OCI-LY1 (cell line): ENCODE measurements at regions not wholly inside any gene's neighbourhood (a gene's known extent, or its start where the extent isn't known, plus 50 kb on each side); places are given as distances from the start of the nearest gene placed in this dataset.

Experiments
- H2AFZ ChIP-seq: fragments of 200-600 bp; sonication (generic), shearing (Covaris generic); 2 replicates; pipeline ENCODE4 v1.6.0; 2014; ENCODE audit warnings: antibody characterized with exemption, mild to moderate bottlenecking, low read length
- H3F3A ChIP-seq: fragments of 200-600 bp; sonication (generic), shearing (Covaris generic); 2 replicates; pipeline ENCODE4 v1.6.0; 2014; ENCODE audit warnings: mild to moderate bottlenecking, antibody characterized with exemption, low read length, moderate library complexity; ENCODE audit not compliant: insufficient read depth
- H3K27ac ChIP-seq: fragments of 200-600 bp; sonication (generic); 2 replicates; pipeline ENCODE4 v1.5.1; 2014; ENCODE audit warnings: low read length, mixed run types, mild to moderate bottlenecking, low read depth; ENCODE audit not compliant: poor library complexity, severe bottlenecking
- H3K27me3 ChIP-seq: fragments of 200-600 bp; sonication (generic); 2 replicates; pipeline ENCODE4 v1.6.0; 2014; ENCODE audit warnings: antibody characterized with exemption, mild to moderate bottlenecking, low read length, moderate library complexity; ENCODE audit not compliant: insufficient read depth
- H3K36me3 ChIP-seq: fragments of 200-600 bp; sonication (generic); 2 replicates; pipeline ENCODE4 v1.6.1; 2014; ENCODE audit warnings: mild to moderate bottlenecking, antibody characterized with exemption, low read length, moderate library complexity, mixed read lengths; ENCODE audit not compliant: insufficient read depth
- H3K4me1 ChIP-seq: fragments of 200-600 bp; sonication (generic); 2 replicates; pipeline ENCODE4 v1.5.1; 2014; ENCODE audit warnings: mild to moderate bottlenecking, low read length, moderate library complexity; ENCODE audit not compliant: insufficient read depth, severe bottlenecking
- H3K4me2 ChIP-seq: fragments of 200-600 bp; sonication (generic), shearing (Covaris generic); 2 replicates; pipeline ENCODE4 v1.6.1; 2014; ENCODE audit warnings: low read length
- H3K4me3 ChIP-seq: fragments of 200-600 bp; sonication (generic); 2 replicates; pipeline ENCODE4 v1.5.1; 2014; ENCODE audit warnings: low read length, low read depth, mild to moderate bottlenecking, mixed read lengths; ENCODE audit not compliant: poor library complexity, severe bottlenecking
- H3K79me2 ChIP-seq: fragments of 200-600 bp; shearing (Covaris generic); 2 replicates; pipeline ENCODE4 v1.6.1; 2016; ENCODE audit warnings: mixed run types, low read length, mixed read lengths; ENCODE audit not compliant: insufficient read depth
- H3K9ac ChIP-seq: fragments of 200-600 bp; sonication (generic), shearing (Covaris generic); 2 replicates; pipeline ENCODE4 v1.6.1; 2014; ENCODE audit warnings: mild to moderate bottlenecking, low read length, mixed read lengths
- H3K9me2 ChIP-seq: fragments of 200-600 bp; sonication (generic), shearing (Covaris generic); 2 replicates; pipeline ENCODE4 v1.6.1; 2014; ENCODE audit warnings: low read depth, mild to moderate bottlenecking, low read length, mixed read lengths
- H3K9me3 ChIP-seq: fragments of 200-600 bp; shearing (Covaris generic); 2 replicates; pipeline ENCODE4 v1.6.1; 2014; ENCODE audit warnings: low read length, mixed read lengths
- H4K20me1 ChIP-seq: fragments of 200-600 bp; sonication (generic), shearing (Covaris generic); 2 replicates; pipeline ENCODE4 v1.6.0; 2016; ENCODE audit warnings: mild to moderate bottlenecking, low read length; ENCODE audit not compliant: insufficient read depth
- CTCF ChIP-seq: fragments of 200-600 bp; sonication (generic), shearing (Covaris generic); IDR thresholded peaks from 2 replicates; pipeline ENCODE4 v1.5.1; 2017; ENCODE audit warnings: mild to moderate bottlenecking, antibody characterized with exemption, low read length, moderate library complexity, mixed read lengths
- EZH2 ChIP-seq: fragments of 200-600 bp; sonication (generic), shearing (Covaris generic); IDR thresholded peaks from 2 replicates; pipeline ENCODE4 v1.8.0; 2017; ENCODE audit warnings: borderline replicate concordance, mixed run types, mild to moderate bottlenecking, antibody characterized with exemption, low read length, moderate library complexity, mixed read lengths

- no peaks in the 10 kb centered on the region for H3F3A ChIP-seq
- H4K20me1 ChIP-seq, result no peaks in the 10 kb centered on the region
- no peaks in the 10 kb centered on the region for H3K9me3 ChIP-seq
- H3K79me2 ChIP-seq, result no peaks in the 10 kb centered on the region
- no peak overlapping the region for H3K9ac ChIP-seq
- no peak overlapping the region for H3K4me3 ChIP-seq
- no peak overlapping the region for H3K4me2 ChIP-seq
- H3K36me3 ChIP-seq, result no peaks in the 10 kb centered on the region
- H3K9me2 ChIP-seq, result no peaks in the 10 kb centered on the region
- no peaks in the 10 kb centered on the region for H3K27me3 ChIP-seq
- H3K4me1 ChIP-seq, result no peaks in the 10 kb centered on the region
- H3K27ac ChIP-seq, result no peak overlapping the region
- no peak for TF ChIP-seq EZH2
- TF ChIP-seq CTCF, result no peak
- H2AFZ ChIP-seq, result no peak overlapping the region
Observed at GRCh38 chr12:118727196-118727978, 254.0 kb upstream of the SRRM4 start.

GRCh38 chr12:118727979-118728366 is 253.4 kb upstream of the SRRM4 start:
- H2AFZ ChIP-seq, result no peak overlapping the region
- no peaks in the 10 kb centered on the region for H3K9me3 ChIP-seq
- no peak overlapping the region for H3K27ac ChIP-seq
- no peak overlapping the region for H3K9ac ChIP-seq
- no peaks in the 10 kb centered on the region for H3K9me2 ChIP-seq
- no peaks in the 10 kb centered on the region for H3K4me1 ChIP-seq
- H3K27me3 ChIP-seq, result no peaks in the 10 kb centered on the region
- H3F3A ChIP-seq, result no peaks in the 10 kb centered on the region
- no peaks in the 10 kb centered on the region for H3K36me3 ChIP-seq
- TF ChIP-seq EZH2 (no peak), CTCF (no peak)
- no peak overlapping the region for H3K4me3 ChIP-seq
- H4K20me1 ChIP-seq, result no peaks in the 10 kb centered on the region
- H3K79me2 ChIP-seq, result no peaks in the 10 kb centered on the region
- no peak overlapping the region for H3K4me2 ChIP-seq

- Histone ChIP-seq H4K20me1 (no peaks in the 10 kb centered on the region), H3K36me3 (no peaks in the 10 kb centered on the region), H3K27ac (no peak overlapping the region), H3K4me1 (no peaks in the 10 kb centered on the region), H3K4me2 (no peak overlapping the region), H3F3A (no peaks in the 10 kb centered on the region), H3K9me2 (no peaks in the 10 kb centered on the region), H3K27me3 (no peaks in the 10 kb centered on the region), H3K9ac (no peak overlapping the region), H3K9me3 (no peaks in the 10 kb centered on the region), H3K4me3 (no peak overlapping the region), H2AFZ (no peak overlapping the region), H3K79me2 (no peaks in the 10 kb centered on the region)
- no peak for TF ChIP-seq CTCF
- TF ChIP-seq EZH2, result no peak
Observed at GRCh38 chr12:118734266-118734665, 247.1 kb upstream of the SRRM4 start.
